Astrocyte (in vitro differentiated cells and primary cell): ENCODE measurements at regions not wholly inside any gene's neighbourhood (a gene's known extent, or its start where the extent isn't known, plus 50 kb on each side); places are given as distances from the start of the nearest gene placed in this dataset.
A peak's percentile ranks its signal among the peaks of the same experiment; 100 is the strongest.

Experiments used
- DNase-seq: peaks from one replicate; pipeline ENCODE4 v3.0.0-alpha.2; 2010; ENCODE audit warnings: low read depth
- FAIRE-seq: peaks from 2 replicates; lab custom pipeline; 2011; peaks lifted over from hg19 to GRCh38; lab: Jason Lieb, UNC
- H2AFZ ChIP-seq: 2 replicates; pipeline ENCODE4 v1.6.0; 2012; ENCODE audit warnings: low read depth, low read length, inconsistent platforms
- H3K27ac ChIP-seq: 2 replicates; pipeline ENCODE4 v1.5.1; 2011; ENCODE audit warnings: low read depth, low read length, inconsistent platforms
- H3K27me3 ChIP-seq: 2 replicates; pipeline ENCODE4 v1.6.0; 2011; ENCODE audit warnings: low read length, inconsistent platforms; ENCODE audit not compliant: insufficient read depth
- H3K36me3 ChIP-seq: 2 replicates; pipeline ENCODE4 v1.5.1; 2011; ENCODE audit warnings: low read length, inconsistent platforms; ENCODE audit not compliant: insufficient read depth
- H3K4me1 ChIP-seq: 2 replicates; pipeline ENCODE4 v1.5.1; 2011; ENCODE audit warnings: low read length, inconsistent platforms; ENCODE audit not compliant: insufficient read depth
- H3K4me2 ChIP-seq: 2 replicates; pipeline ENCODE4 v1.6.0; 2012; ENCODE audit warnings: low read length, inconsistent platforms
- H3K4me3 ChIP-seq: 2 replicates; pipeline ENCODE4 v1.5.1; 2011; ENCODE audit warnings: low read depth, mild to moderate bottlenecking, low read length, inconsistent platforms; ENCODE audit not compliant: insufficient read depth
- H3K79me2 ChIP-seq: 2 replicates; pipeline ENCODE4 v1.6.0; 2012; ENCODE audit warnings: mild to moderate bottlenecking, low read length, inconsistent platforms; ENCODE audit not compliant: insufficient read depth
- H3K9ac ChIP-seq: 2 replicates; pipeline ENCODE4 v1.6.0; 2012; ENCODE audit warnings: mild to moderate bottlenecking, low read length, inconsistent platforms
- H3K9me3 ChIP-seq: 2 replicates; pipeline ENCODE4 v1.5.1; 2012; ENCODE audit warnings: low read depth, mild to moderate bottlenecking, low read length, inconsistent platforms; ENCODE audit not compliant: insufficient read depth
- H4K20me1 ChIP-seq: 2 replicates; pipeline ENCODE4 v1.6.0; 2012; ENCODE audit warnings: low read length, inconsistent platforms; ENCODE audit not compliant: insufficient read depth
- H3K27ac Mint-ChIP-seq: one replicate; pipeline ENCODE4 v1.8.0; 2021; ENCODE audit warnings: mild to moderate bottlenecking, mixed read lengths; ENCODE audit not compliant: unreplicated experiment
- H3K27me3 Mint-ChIP-seq: one replicate; pipeline ENCODE4 v1.8.0; 2021; ENCODE audit warnings: low read depth, mixed read lengths; ENCODE audit not compliant: unreplicated experiment
- H3K36me3 Mint-ChIP-seq: one replicate; pipeline ENCODE4 v1.8.0; 2021; ENCODE audit warnings: low read depth, mixed read lengths; ENCODE audit not compliant: unreplicated experiment
- H3K4me1 Mint-ChIP-seq: one replicate; pipeline ENCODE4 v1.8.0; 2021; ENCODE audit warnings: low read depth, mixed read lengths; ENCODE audit not compliant: unreplicated experiment
- H3K4me3 Mint-ChIP-seq: one replicate; pipeline ENCODE4 v1.8.0; 2021; ENCODE audit warnings: mild to moderate bottlenecking, moderate library complexity, mixed read lengths; ENCODE audit not compliant: unreplicated experiment
- H3K9me3 Mint-ChIP-seq: one replicate; pipeline ENCODE4 v1.8.0; 2021; ENCODE audit warnings: mild to moderate bottlenecking, mixed read lengths; ENCODE audit not compliant: unreplicated experiment
- EZH2 ChIP-seq: IDR thresholded peaks from 2 replicates; pipeline ENCODE4 v1.6.1; 2012; ENCODE audit warnings: mild to moderate bottlenecking, low read length, inconsistent platforms; ENCODE audit not compliant: insufficient read depth
- TF ChIP-seq, protein P1 (sequence below): IDR thresholded peaks from 2 replicates; pipeline ENCODE4 v1.5.1; 2011; ENCODE audit warnings: low read depth, mild to moderate bottlenecking, inconsistent platforms, low read length, moderate library complexity; ENCODE audit not compliant: insufficient read depth

- Mint-ChIP-seq H3K4me1 (no peaks in the 10 kb centered on the region), H3K36me3 (no peaks in the 10 kb centered on the region), H3K9me3 (no peaks in the 10 kb centered on the region), H3K27ac (no peak overlapping the region), H3K27me3 (peaks cover 30% of the 10 kb centered on the region), H3K4me3 (no peak overlapping the region)
- Histone ChIP-seq H4K20me1 (no peaks in the 10 kb centered on the region), H3K27me3 (peaks cover 4% of the 10 kb centered on the region), H3K36me3 (no peaks in the 10 kb centered on the region), H3K9me3 (no peaks in the 10 kb centered on the region), H3K4me2 (no peak overlapping the region), H2AFZ (no peak overlapping the region), H3K9ac (no peak overlapping the region), H3K27ac (no peak overlapping the region), H3K4me3 (no peak overlapping the region), H3K4me1 (peaks cover 2% of the 10 kb centered on the region), H3K79me2 (no peaks in the 10 kb centered on the region)
- TF ChIP-seq EZH2: no peak
- TF ChIP-seq, protein P1, sequence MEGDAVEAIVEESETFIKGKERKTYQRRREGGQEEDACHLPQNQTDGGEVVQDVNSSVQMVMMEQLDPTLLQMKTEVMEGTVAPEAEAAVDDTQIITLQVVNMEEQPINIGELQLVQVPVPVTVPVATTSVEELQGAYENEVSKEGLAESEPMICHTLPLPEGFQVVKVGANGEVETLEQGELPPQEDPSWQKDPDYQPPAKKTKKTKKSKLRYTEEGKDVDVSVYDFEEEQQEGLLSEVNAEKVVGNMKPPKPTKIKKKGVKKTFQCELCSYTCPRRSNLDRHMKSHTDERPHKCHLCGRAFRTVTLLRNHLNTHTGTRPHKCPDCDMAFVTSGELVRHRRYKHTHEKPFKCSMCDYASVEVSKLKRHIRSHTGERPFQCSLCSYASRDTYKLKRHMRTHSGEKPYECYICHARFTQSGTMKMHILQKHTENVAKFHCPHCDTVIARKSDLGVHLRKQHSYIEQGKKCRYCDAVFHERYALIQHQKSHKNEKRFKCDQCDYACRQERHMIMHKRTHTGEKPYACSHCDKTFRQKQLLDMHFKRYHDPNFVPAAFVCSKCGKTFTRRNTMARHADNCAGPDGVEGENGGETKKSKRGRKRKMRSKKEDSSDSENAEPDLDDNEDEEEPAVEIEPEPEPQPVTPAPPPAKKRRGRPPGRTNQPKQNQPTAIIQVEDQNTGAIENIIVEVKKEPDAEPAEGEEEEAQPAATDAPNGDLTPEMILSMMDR: no peak
- no peak for FAIRE-seq
- peak; percentile 25 for DNase-seq
These were observed 290.2 kb downstream of the SPATA17 start for GRCh38 chr1:217921126-217921904.

DNA sequence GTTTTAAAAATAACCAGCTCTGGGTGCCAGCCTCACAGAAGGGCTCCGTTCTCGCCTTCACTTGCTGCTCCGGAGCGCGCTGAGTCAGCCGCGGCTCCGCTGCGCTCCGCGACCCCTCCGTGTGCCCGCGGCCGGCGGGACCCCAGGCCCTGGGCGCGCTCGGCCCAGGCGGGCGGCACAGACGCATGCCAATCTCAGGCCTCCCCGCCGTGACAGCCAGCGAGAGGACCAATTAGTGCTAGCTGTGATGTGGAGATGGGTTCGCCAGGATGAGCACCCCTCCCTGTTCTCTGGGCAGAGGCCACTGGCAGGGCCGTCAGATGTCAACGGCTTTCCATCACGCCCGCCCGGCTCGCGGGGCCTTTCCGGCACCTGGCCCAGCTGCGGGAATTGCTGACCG is 293.8 kb downstream of the SPATA17 start:
- no peaks in the 10 kb centered on the region for H3K36me3 Mint-ChIP-seq
- Histone ChIP-seq H3K9me3 (no peaks in the 10 kb centered on the region), H3K27me3 (peaks cover 4% of the 10 kb centered on the region), H3K4me1 (peaks cover 2% of the 10 kb centered on the region), H3K79me2 (no peaks in the 10 kb centered on the region), H3K27ac (no peak overlapping the region), H4K20me1 (no peaks in the 10 kb centered on the region), H3K4me2 (peak overlapping the region; percentile 75), H3K36me3 (no peaks in the 10 kb centered on the region), H3K4me3 (no peak overlapping the region), H3K9ac (peak overlapping the region; percentile 3), H2AFZ (peak overlapping the region; percentile 56)
- no peaks in the 10 kb centered on the region for H3K4me1 Mint-ChIP-seq
- no peak overlapping the region for H3K27ac Mint-ChIP-seq
- no peak for DNase-seq
- FAIRE-seq: no peak
- peaks cover 23% of the 10 kb centered on the region for H3K27me3 Mint-ChIP-seq
- no peaks in the 10 kb centered on the region for H3K9me3 Mint-ChIP-seq
- H3K4me3 Mint-ChIP-seq: no peak overlapping the region
- peak; percentile 38 for TF ChIP-seq EZH2
- TF ChIP-seq, protein P1: no peak
